CD8-positive, alpha-beta memory T cell (primary cell): ENCODE measurements at regions not wholly inside any gene's neighbourhood (a gene's known extent, or its start where the extent isn't known, plus 50 kb on each side); places are given as distances from the start of the nearest gene placed in this dataset.

Experiments
- CTCF ChIA-PET: fragments of 350-600 bp; sonication (Branson Sonifier 250); formaldehyde crosslinking; loops from one replicate; lab custom pipeline; 2021; ENCODE audit warnings: antibody characterized with exemption; lab: Charles Lee
- POLR2A ChIA-PET: fragments of 350-600 bp; sonication (Branson Sonifier 250); formaldehyde crosslinking; loops from one replicate; lab custom pipeline; 2021; ENCODE audit warnings: antibody characterized with exemption; lab: Charles Lee
- DNase-seq, 5 donors: peaks; one replicate each; pipeline versions ENCODE4 v3.0.0 to v3.0.0-alpha.2; 2020 to 2022; ENCODE audit warnings: mixed read lengths in 1 of 5
- H3K27ac ChIP-seq: one replicate; pipeline ENCODE4 v1.7.0; 2013; ENCODE audit warnings: low read depth, mild to moderate bottlenecking, low read length, moderate library complexity
- H3K27me3 ChIP-seq: 2 replicates; pipeline ENCODE4 v1.7.0; 2013; ENCODE audit warnings: low read length, mild to moderate bottlenecking; ENCODE audit not compliant: insufficient read depth, poor library complexity, severe bottlenecking
- H3K36me3 ChIP-seq: 2 replicates; pipeline ENCODE4 v1.7.0; 2013; ENCODE audit warnings: mild to moderate bottlenecking, low read length, moderate library complexity; ENCODE audit not compliant: insufficient read depth
- H3K4me1 ChIP-seq: 2 replicates; pipeline ENCODE4 v1.7.0; 2013; ENCODE audit warnings: mild to moderate bottlenecking, low read length, moderate library complexity; ENCODE audit not compliant: insufficient read depth
- H3K4me3 ChIP-seq: 2 replicates; pipeline ENCODE4 v1.7.0; 2013; ENCODE audit warnings: mild to moderate bottlenecking, low read length
- H3K9me3 ChIP-seq: 2 replicates; pipeline ENCODE4 v1.7.0; 2013; ENCODE audit warnings: mild to moderate bottlenecking, low read length
- H3K27ac Mint-ChIP-seq, 8 donors: one replicate each; pipeline ENCODE4 v1.8.0; 2020 to 2021; ENCODE audit warnings: mixed read lengths in 8 of 8, mild to moderate bottlenecking in 6 of 8, inconsistent platforms in 3 of 8, moderate library complexity in 3 of 8
- H3K27me3 Mint-ChIP-seq, 2 donors: one replicate each; pipeline ENCODE4 v1.8.0; 2020 to 2021; ENCODE audit warnings: mixed read lengths in 2 of 2, mild to moderate bottlenecking in 1 of 2, moderate library complexity in 1 of 2
- H3K36me3 Mint-ChIP-seq, 3 donors: one replicate each; pipeline ENCODE4 v1.8.0; 2020 to 2021; ENCODE audit warnings: mixed read lengths in 3 of 3, inconsistent platforms in 1 of 3, mild to moderate bottlenecking in 1 of 3
- H3K4me1 Mint-ChIP-seq, 3 donors: one replicate each; pipeline ENCODE4 v1.8.0; 2020 to 2021; ENCODE audit warnings: mixed read lengths in 3 of 3, inconsistent platforms in 1 of 3, mild to moderate bottlenecking in 1 of 3
- H3K4me3 Mint-ChIP-seq, 7 donors: one replicate each; pipeline ENCODE4 v1.8.0; 2020 to 2021; ENCODE audit warnings: mixed read lengths in 7 of 7, mild to moderate bottlenecking in 6 of 7, moderate library complexity in 4 of 7, inconsistent platforms in 2 of 7
- H3K9me3 Mint-ChIP-seq, 5 donors: one replicate each; pipeline ENCODE4 v1.8.0; 2020 to 2022; ENCODE audit warnings: mixed read lengths in 5 of 5, mild to moderate bottlenecking in 3 of 5, moderate library complexity in 2 of 5, inconsistent platforms in 1 of 5

GRCh38 chr2:13596233-13596632 is 879.5 kb downstream of the TRIB2 start:
- H3K27me3 Mint-ChIP-seq, result no peaks in the 10 kb centered on the region
- DNase-seq, result no peak
- no peak overlapping the region for H3K4me3 ChIP-seq
- no peaks in the 10 kb centered on the region for H3K4me1 Mint-ChIP-seq
- no peaks in the 10 kb centered on the region for H3K36me3 ChIP-seq
- no peaks in the 10 kb centered on the region for H3K36me3 Mint-ChIP-seq
- peaks cover 0 to 16% (median 3%) of the 10 kb centered on the region in 5 donors for H3K9me3 Mint-ChIP-seq
- no peaks in the 10 kb centered on the region for H3K9me3 ChIP-seq
- H3K4me3 Mint-ChIP-seq, result no peak overlapping the region
- H3K27ac ChIP-seq, result no peak overlapping the region
- no peaks in the 10 kb centered on the region for H3K27me3 ChIP-seq
- ChIA-PET POLR2A (no interaction called here), CTCF (no interaction called here)
- no peak overlapping the region for H3K27ac Mint-ChIP-seq
- no peaks in the 10 kb centered on the region for H3K4me1 ChIP-seq

- CTCF ChIA-PET, result no interaction called here
- no peak for DNase-seq
- no peak overlapping the region for H3K27ac Mint-ChIP-seq
Observed at GRCh38 chr2:13597176-13597575, 880.4 kb downstream of the TRIB2 start.

GRCh38 chr2:13601506-13601905 is 884.8 kb downstream of the TRIB2 start:
- Histone ChIP-seq H3K4me3 (no peak overlapping the region), H3K36me3 (no peaks in the 10 kb centered on the region), H3K27me3 (no peaks in the 10 kb centered on the region), H3K9me3 (no peaks in the 10 kb centered on the region), H3K4me1 (no peaks in the 10 kb centered on the region), H3K27ac (no peak overlapping the region)
- H3K9me3 Mint-ChIP-seq, result peaks cover 0 to 7% (median 3%) of the 10 kb centered on the region in 5 donors
- H3K27ac Mint-ChIP-seq, result no peak overlapping the region
- POLR2A ChIA-PET, result no interaction called here
- H3K36me3 Mint-ChIP-seq, result no peaks in the 10 kb centered on the region
- H3K27me3 Mint-ChIP-seq, result no peaks in the 10 kb centered on the region
- H3K4me3 Mint-ChIP-seq, result no peak overlapping the region
- no peaks in the 10 kb centered on the region for H3K4me1 Mint-ChIP-seq
- no peak for DNase-seq
- CTCF ChIA-PET, result no interaction called here

More at GRCh38 chr2:13597176-13597575, 880.4 kb downstream of the TRIB2 start:
- H3K36me3 ChIP-seq, result no peaks in the 10 kb centered on the region
- Mint-ChIP-seq H3K36me3 (no peaks in the 10 kb centered on the region), H3K4me3 (no peak overlapping the region), H3K27me3 (no peaks in the 10 kb centered on the region), H3K9me3 (peaks cover 0 to 13% (median 3%) of the 10 kb centered on the region in 5 donors), H3K4me1 (no peaks in the 10 kb centered on the region)
- POLR2A ChIA-PET, result no interaction called here
- H3K4me3 ChIP-seq, result no peak overlapping the region
- H3K4me1 ChIP-seq, result no peaks in the 10 kb centered on the region
- H3K27me3 ChIP-seq, result no peaks in the 10 kb centered on the region
- H3K27ac ChIP-seq, result no peak overlapping the region
- H3K9me3 ChIP-seq, result no peaks in the 10 kb centered on the region

GRCh38 chr2:13604951-13605661 is 888.4 kb downstream of the TRIB2 start:
- H3K4me1 Mint-ChIP-seq, result no peaks in the 10 kb centered on the region
- Histone ChIP-seq H3K4me3 (no peak overlapping the region), H3K27ac (no peak overlapping the region), H3K27me3 (no peaks in the 10 kb centered on the region), H3K4me1 (no peaks in the 10 kb centered on the region), H3K36me3 (no peaks in the 10 kb centered on the region), H3K9me3 (no peaks in the 10 kb centered on the region)
- H3K27ac Mint-ChIP-seq, result no peak overlapping the region
- no peaks in the 10 kb centered on the region for H3K36me3 Mint-ChIP-seq
- H3K4me3 Mint-ChIP-seq, result no peak overlapping the region
- no peaks in the 10 kb centered on the region for H3K27me3 Mint-ChIP-seq
- POLR2A ChIA-PET, result no interaction called here
- DNase-seq, result no peak
- H3K9me3 Mint-ChIP-seq, result peaks cover 0 to 15% (median 6%) of the 10 kb centered on the region in 5 donors
- CTCF ChIA-PET, result no interaction called here

- Histone ChIP-seq H3K27ac (no peak overlapping the region), H3K9me3 (no peaks in the 10 kb centered on the region), H3K27me3 (no peaks in the 10 kb centered on the region), H3K36me3 (no peaks in the 10 kb centered on the region), H3K4me1 (no peaks in the 10 kb centered on the region), H3K4me3 (no peak overlapping the region)
- Mint-ChIP-seq H3K36me3 (no peaks in the 10 kb centered on the region), H3K4me1 (no peaks in the 10 kb centered on the region), H3K9me3 (peaks cover 0 to 20% (median 6%) of the 10 kb centered on the region in 5 donors), H3K4me3 (no peak overlapping the region), H3K27me3 (no peaks in the 10 kb centered on the region), H3K27ac (no peak overlapping the region)
- POLR2A ChIA-PET, result no interaction called here
- DNase-seq, result no peak
- CTCF ChIA-PET, result no interaction called here
Observed at GRCh38 chr2:13607139-13607538, 890.4 kb downstream of the TRIB2 start.

- H3K36me3 ChIP-seq, result no peaks in the 10 kb centered on the region
- Mint-ChIP-seq H3K4me3 (no peak overlapping the region), H3K9me3 (peaks cover 5 to 19% (median 8%) of the 10 kb centered on the region in 5 donors), H3K27ac (no peak overlapping the region), H3K36me3 (no peaks in the 10 kb centered on the region), H3K4me1 (no peaks in the 10 kb centered on the region), H3K27me3 (no peaks in the 10 kb centered on the region)
- no peaks in the 10 kb centered on the region for H3K27me3 ChIP-seq
- DNase-seq, result no peak
- no peak overlapping the region for H3K4me3 ChIP-seq
- no peaks in the 10 kb centered on the region for H3K9me3 ChIP-seq
- POLR2A ChIA-PET, result no interaction called here
- H3K4me1 ChIP-seq, result no peaks in the 10 kb centered on the region
- CTCF ChIA-PET, result no interaction called here
- H3K27ac ChIP-seq, result no peak overlapping the region
Observed at GRCh38 chr2:13611939-13612338, 895.2 kb downstream of the TRIB2 start.

- H3K4me3 ChIP-seq, result no peak overlapping the region
- DNase-seq, result no peak
- peaks cover 9 to 18% (median 16%) of the 10 kb centered on the region in 5 donors for H3K9me3 Mint-ChIP-seq
- no peaks in the 10 kb centered on the region for H3K27me3 Mint-ChIP-seq
- no peaks in the 10 kb centered on the region for H3K4me1 ChIP-seq
- ChIA-PET POLR2A (no interaction called here), CTCF (no interaction called here)
- H3K36me3 ChIP-seq, result no peaks in the 10 kb centered on the region
- no peak overlapping the region for H3K27ac ChIP-seq
- no peaks in the 10 kb centered on the region for H3K4me1 Mint-ChIP-seq
- H3K4me3 Mint-ChIP-seq, result no peak overlapping the region
- no peaks in the 10 kb centered on the region for H3K9me3 ChIP-seq
- no peaks in the 10 kb centered on the region for H3K36me3 Mint-ChIP-seq
- H3K27me3 ChIP-seq, result no peaks in the 10 kb centered on the region
- no peak overlapping the region for H3K27ac Mint-ChIP-seq
Observed at GRCh38 chr2:13616059-13616458, 899.3 kb downstream of the TRIB2 start.

GRCh38 chr2:13616616-13617015 is 899.9 kb downstream of the TRIB2 start:
- H3K36me3 ChIP-seq, result no peaks in the 10 kb centered on the region
- Mint-ChIP-seq H3K27ac (no peak overlapping the region), H3K27me3 (no peaks in the 10 kb centered on the region), H3K4me1 (no peaks in the 10 kb centered on the region), H3K9me3 (peaks cover 11 to 20% (median 19%) of the 10 kb centered on the region in 5 donors), H3K36me3 (no peaks in the 10 kb centered on the region), H3K4me3 (no peak overlapping the region)
- H3K27ac ChIP-seq, result no peak overlapping the region
- no peaks in the 10 kb centered on the region for H3K9me3 ChIP-seq
- H3K4me1 ChIP-seq, result no peaks in the 10 kb centered on the region
- POLR2A ChIA-PET, result no interaction called here
- H3K4me3 ChIP-seq, result no peak overlapping the region
- DNase-seq, result no peak
- H3K27me3 ChIP-seq, result no peaks in the 10 kb centered on the region
- CTCF ChIA-PET, result no interaction called here
